Smooth muscle cell (in vitro differentiated cells): ENCODE measurements at regions not wholly inside any gene's neighbourhood (a gene's known extent, or its start where the extent isn't known, plus 50 kb on each side); places are given as distances from the start of the nearest gene placed in this dataset.

Source experiments
- DNase-seq: peaks from one replicate; lab custom pipeline; 2025; ENCODE audit not compliant: unreplicated experiment; lab: John Stamatoyannopoulos, UW
- H2AFZ ChIP-seq: fragments of 200-600 bp; sonication (generic); 2 replicates; pipeline ENCODE4 v1.6.0; 2016; ENCODE audit warnings: antibody characterized with exemption, low read depth, mild to moderate bottlenecking
- H3F3A ChIP-seq: fragments of 200-600 bp; sonication (generic); 2 replicates; pipeline ENCODE4 v1.6.0; 2017; ENCODE audit warnings: antibody characterized with exemption, low read depth
- H3K27ac ChIP-seq: fragments of 200-600 bp; sonication (generic); 2 replicates; pipeline ENCODE4 v1.5.1; 2016; ENCODE audit warnings: low read depth, mild to moderate bottlenecking
- H3K27me3 ChIP-seq: fragments of 200-600 bp; sonication (generic); 2 replicates; pipeline ENCODE4 v1.6.1; 2016; ENCODE audit warnings: low read depth, mild to moderate bottlenecking
- H3K36me3 ChIP-seq: fragments of 200-600 bp; sonication (generic); 2 replicates; pipeline ENCODE4 v1.5.1; 2016; ENCODE audit warnings: low read depth
- H3K4me1 ChIP-seq: fragments of 200-600 bp; sonication (generic); 2 replicates; pipeline ENCODE4 v1.5.1; 2016; ENCODE audit warnings: low read depth
- H3K4me2 ChIP-seq: fragments of 200-600 bp; sonication (generic); 2 replicates; pipeline ENCODE4 v1.6.0; 2016; ENCODE audit warnings: mild to moderate bottlenecking
- H3K4me3 ChIP-seq: fragments of 200-600 bp; sonication (generic); 2 replicates; pipeline ENCODE4 v1.5.1; 2016; ENCODE audit warnings: mild to moderate bottlenecking
- H3K79me2 ChIP-seq: fragments of 200-600 bp; sonication (generic); 2 replicates; pipeline ENCODE4 v1.6.0; 2016; ENCODE audit warnings: low read depth, mild to moderate bottlenecking
- H3K9ac ChIP-seq: fragments of 200-600 bp; sonication (generic); 2 replicates; pipeline ENCODE4 v1.6.0; 2016; ENCODE audit warnings: low read depth
- H3K9me3 ChIP-seq: fragments of 200-600 bp; sonication (generic); replicated peaks from 2 replicates; pipeline ENCODE4 v1.5.1; 2016; ENCODE audit warnings: low read depth
- H4K20me1 ChIP-seq: fragments of 200-600 bp; sonication (generic); 2 replicates; pipeline ENCODE4 v1.6.0; 2016; ENCODE audit warnings: low read depth
- WGBS: methylation state at CpG from one replicate; pipeline ENCODE4 v1.1.7; 2016; ENCODE audit warnings: low lambda C conversion rate; 5-methylcytosine and 5-hydroxymethylcytosine counted together
- TF ChIP-seq, protein P1 (sequence below): fragments of 200-600 bp; sonication (generic); IDR thresholded peaks from 2 replicates; pipeline ENCODE4 v1.5.1; 2017; ENCODE audit warnings: borderline replicate concordance, mild to moderate bottlenecking, antibody characterized with exemption; ENCODE audit not compliant: insufficient read depth, poor library complexity, severe bottlenecking

DNA sequence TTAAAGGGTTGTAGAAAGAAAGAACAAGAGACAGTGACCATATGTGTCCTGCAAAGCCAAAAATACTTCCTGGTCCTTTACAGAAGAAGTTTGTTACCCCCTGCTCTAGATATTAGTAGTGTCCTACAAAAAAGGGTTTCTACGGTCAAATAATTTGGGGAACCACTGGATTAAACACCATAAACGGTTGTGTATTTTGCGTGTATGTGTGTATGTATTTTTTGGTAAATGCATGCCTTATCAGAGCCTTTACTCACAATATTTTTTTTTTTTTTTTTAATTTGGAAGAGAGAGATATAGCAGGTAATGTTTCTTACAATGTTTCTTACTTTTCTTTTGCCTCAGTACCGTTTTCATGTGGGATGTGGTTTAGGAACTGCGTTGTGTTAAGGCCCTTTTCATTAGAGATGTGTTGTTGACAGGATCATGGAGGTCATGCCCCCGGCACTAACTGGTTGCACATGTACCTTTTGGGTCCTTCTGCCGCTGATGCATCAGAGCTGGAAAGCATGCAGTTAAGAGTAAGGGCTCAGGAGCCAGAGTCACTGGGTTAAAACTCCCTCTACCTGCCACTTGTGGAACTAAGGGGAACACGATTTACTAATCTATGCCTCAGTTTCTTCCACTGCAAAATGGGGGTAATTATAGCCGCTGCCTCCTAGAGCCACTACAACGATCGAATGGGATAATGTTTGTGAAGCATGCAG lies 234.6 kb upstream of the KAZN start:
- Histone ChIP-seq H4K20me1 (no peaks in the 10 kb centered on the region), H3K9ac (no peak overlapping the region), H3K27me3 (peaks cover 6% of the 10 kb centered on the region), H3K79me2 (no peaks in the 10 kb centered on the region), H3K4me3 (no peak overlapping the region), H3K36me3 (no peaks in the 10 kb centered on the region), H3F3A (no peaks in the 10 kb centered on the region), H3K9me3 (no peaks in the 10 kb centered on the region), H3K4me1 (no peaks in the 10 kb centered on the region), H3K27ac (no peak overlapping the region), H2AFZ (no peak overlapping the region), H3K4me2 (no peak overlapping the region)
- DNase-seq: no peak
- TF ChIP-seq, protein P1, sequence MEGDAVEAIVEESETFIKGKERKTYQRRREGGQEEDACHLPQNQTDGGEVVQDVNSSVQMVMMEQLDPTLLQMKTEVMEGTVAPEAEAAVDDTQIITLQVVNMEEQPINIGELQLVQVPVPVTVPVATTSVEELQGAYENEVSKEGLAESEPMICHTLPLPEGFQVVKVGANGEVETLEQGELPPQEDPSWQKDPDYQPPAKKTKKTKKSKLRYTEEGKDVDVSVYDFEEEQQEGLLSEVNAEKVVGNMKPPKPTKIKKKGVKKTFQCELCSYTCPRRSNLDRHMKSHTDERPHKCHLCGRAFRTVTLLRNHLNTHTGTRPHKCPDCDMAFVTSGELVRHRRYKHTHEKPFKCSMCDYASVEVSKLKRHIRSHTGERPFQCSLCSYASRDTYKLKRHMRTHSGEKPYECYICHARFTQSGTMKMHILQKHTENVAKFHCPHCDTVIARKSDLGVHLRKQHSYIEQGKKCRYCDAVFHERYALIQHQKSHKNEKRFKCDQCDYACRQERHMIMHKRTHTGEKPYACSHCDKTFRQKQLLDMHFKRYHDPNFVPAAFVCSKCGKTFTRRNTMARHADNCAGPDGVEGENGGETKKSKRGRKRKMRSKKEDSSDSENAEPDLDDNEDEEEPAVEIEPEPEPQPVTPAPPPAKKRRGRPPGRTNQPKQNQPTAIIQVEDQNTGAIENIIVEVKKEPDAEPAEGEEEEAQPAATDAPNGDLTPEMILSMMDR: no peak
- WGBS: 81% methylated on average over 11 of the region's 11 CpGs

DNA sequence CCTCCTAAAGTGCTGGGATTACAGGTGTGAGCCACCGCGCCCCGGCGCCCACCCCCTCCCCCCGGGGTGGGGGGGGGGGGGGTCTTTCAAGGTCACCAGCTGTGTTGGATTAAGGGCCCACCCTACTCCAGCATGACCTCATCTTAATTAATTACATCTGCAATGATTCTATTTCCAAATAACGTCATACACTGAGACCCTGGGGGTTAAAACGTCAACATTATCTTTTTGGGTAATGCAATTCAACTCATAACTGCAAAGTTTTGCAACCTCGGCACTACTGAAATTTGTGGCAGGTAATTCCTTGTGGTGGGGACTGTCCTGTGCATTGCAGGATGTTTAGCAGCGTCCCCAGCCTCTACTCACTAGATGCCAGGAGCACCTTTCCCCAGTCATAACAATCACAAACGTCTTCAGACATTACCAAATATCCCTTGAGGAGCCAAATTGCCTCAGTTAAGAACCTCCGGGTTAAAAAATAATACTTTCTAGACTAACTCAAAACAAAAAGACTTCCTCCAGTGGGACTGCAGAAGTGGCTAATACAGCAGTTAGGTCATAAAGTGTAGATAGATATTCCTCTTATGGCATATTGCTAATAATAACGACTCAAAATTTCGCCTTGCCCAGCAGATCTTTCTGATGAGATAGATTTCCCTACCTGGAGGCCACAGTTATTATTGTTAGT lies 233.0 kb upstream of the KAZN start:
- TF ChIP-seq, protein P1: no peak
- Histone ChIP-seq H2AFZ (no peak overlapping the region), H3K4me1 (no peaks in the 10 kb centered on the region), H4K20me1 (no peaks in the 10 kb centered on the region), H3K4me3 (no peak overlapping the region), H3K27me3 (peaks cover 20% of the 10 kb centered on the region), H3K36me3 (no peaks in the 10 kb centered on the region), H3K9ac (no peak overlapping the region), H3K27ac (no peak overlapping the region), H3K79me2 (no peaks in the 10 kb centered on the region), H3K4me2 (no peak overlapping the region), H3K9me3 (no peaks in the 10 kb centered on the region), H3F3A (no peaks in the 10 kb centered on the region)
- 80% methylated on average over 8 of the region's 13 CpGs for WGBS
- DNase-seq: no peak

DNA sequence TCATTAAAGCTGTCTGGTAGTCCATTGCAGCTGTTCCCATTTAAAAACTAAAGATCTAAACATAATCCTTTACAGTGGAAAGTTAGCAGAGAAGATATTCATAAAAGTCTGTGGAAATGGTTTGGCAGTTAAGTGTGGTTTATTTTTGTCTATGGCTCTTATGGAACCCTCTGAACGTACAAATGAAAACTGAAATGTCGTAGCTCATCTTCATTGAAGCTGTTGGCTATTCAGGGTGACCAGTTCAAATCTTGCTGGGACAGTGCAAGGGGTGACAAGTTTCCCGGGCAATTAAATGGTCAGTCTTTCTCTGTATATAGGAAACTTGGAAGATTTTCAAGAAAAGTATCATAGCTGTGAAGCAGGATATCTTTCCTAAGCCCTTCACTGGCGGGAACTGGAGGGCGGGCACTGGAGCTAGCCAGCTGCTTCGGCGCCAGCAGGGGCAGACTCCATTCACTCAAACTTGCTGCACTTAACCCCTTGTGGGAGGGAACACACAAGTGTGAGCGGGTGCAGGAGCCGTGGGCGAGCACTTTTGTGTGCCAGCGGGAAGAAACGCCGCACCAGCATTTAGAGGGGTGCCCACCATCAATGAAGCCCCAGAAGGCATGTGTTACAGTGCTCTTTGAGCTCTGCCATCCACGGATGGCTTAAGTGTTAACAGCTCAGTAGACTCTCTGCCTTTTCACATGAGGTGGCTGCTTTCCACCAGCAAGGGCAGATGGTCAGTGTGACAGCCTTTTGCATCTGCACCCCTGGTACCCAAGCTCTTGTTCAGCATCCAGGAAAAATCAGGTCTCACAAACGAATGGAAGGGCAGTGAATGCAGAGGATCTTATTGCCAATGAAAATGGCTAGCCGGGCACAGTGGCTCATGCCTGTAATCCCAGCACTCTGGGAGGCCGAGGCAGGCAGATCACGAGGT lies 232.1 kb upstream of the KAZN start:
- TF ChIP-seq, protein P1: no peak

More for the DNA sequence above, 232.1 kb upstream of the KAZN start:
- Histone ChIP-seq H3F3A (no peaks in the 10 kb centered on the region), H3K36me3 (no peaks in the 10 kb centered on the region), H3K79me2 (no peaks in the 10 kb centered on the region), H3K9ac (no peak overlapping the region), H3K4me1 (no peaks in the 10 kb centered on the region), H3K27ac (no peak overlapping the region), H3K4me3 (no peak overlapping the region), H4K20me1 (no peaks in the 10 kb centered on the region), H3K27me3 (peaks cover 20% of the 10 kb centered on the region), H2AFZ (no peak overlapping the region), H3K9me3 (no peaks in the 10 kb centered on the region), H3K4me2 (no peak overlapping the region)
- DNase-seq: no peak
- 48% methylated on average over 18 of the region's 18 CpGs for WGBS
